ENCODE measurements at regions not wholly inside any gene's neighbourhood (a gene's known extent, or its start where the extent isn't known, plus 50 kb on each side); places are given as distances from the start of the nearest gene placed in this dataset.

DNA sequence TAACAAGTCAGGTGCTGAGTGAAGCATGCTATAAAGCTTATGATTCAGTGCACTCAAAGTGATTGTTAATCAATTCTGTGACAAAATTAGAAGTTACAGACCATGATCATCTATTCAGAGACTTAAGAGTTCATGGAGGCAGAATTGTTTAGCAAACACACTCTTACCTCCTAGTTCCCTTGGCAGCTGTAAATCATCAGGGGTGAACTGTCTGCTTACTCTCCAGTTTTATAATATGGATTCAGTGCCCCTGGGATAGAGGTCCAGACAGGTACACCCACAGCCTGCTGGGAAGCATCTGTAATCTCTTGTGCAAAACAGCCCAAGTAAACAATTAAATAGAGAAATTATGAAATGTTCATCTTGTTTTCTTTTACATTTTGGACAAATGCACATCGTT is 835.0 kb upstream of the COBL start:
- DNase-seq (ENCODE audit: low read depth in 2 of 2), result no peak

DNA sequence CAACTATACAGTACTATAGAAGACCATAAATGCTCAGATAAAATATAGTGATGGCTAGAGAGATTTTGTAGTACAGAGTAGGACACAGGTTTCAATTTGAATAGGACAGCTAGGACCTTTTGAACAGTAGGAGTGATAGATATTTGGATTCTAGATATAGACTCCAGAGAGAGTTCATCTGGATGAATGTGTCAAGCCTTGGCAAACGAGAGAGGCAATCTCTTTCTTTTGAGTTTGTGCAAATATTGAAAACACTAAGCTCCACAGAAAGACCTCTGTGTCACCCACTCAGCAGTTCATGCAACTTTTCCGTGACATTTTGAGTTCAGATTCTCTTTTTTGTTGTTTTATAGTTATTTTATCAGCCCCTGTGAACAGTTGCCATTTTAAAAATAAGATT is 834.3 kb upstream of the COBL start:
- no peak for DNase-seq (ENCODE audit: low read depth in 2 of 2)

DNA sequence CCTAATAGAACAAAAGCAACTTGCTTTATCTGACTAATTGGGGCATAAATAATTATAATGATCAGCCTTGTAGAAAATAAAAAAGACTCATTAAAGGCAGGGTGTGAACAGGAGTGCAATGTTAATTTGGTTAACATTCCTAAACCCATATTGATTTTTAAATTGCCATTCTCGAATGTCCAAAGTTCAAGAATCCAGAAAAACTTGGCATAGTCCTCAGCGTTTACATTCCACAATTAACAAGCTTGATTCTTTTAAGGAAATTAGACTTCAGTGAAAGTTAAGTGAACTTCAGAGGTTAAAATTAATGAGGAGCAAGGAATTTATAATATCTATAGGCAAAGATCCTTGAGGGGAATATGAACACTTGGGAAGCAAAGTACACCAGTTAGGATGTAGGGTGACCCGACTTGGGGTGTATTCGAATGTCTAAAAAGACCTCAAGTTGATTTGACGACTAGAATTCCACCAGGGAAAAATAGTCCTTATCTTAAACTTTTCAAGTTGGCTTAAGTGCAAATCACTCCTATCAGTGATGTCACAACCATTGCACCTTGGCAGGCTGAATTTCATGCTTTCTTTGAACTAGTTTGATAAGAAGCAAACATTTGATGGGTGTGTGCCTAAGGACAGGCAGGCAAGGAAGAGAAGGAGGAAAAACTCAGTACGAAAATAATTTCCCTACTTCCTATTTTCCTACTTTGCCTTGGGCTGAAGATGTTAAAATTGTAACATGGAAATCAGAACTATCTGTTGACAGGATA is 830.4 kb upstream of the COBL start:
- no peak for DNase-seq (ENCODE audit: low read depth in 2 of 2)

DNA sequence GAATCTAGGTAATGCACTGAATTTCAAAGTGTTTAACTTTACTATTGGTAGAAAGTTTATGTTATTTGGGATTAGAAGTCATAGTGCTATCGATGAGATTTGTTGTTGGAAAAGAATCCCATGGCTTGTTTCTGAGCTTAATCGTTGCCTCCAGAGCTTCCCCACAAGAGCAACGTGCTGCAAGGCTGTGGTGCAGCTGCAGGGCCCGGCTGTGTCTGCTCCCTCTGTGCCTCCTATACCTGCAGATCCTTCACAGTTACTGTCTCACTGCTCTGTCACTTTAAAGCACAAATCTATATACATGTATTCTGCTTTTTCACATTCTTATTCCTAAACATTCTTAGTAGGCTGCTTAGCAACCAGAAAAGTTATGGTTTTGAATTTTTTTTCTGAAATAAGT is 826.6 kb upstream of the COBL start:
- no peak for DNase-seq (ENCODE audit: low read depth in 2 of 2)

DNA sequence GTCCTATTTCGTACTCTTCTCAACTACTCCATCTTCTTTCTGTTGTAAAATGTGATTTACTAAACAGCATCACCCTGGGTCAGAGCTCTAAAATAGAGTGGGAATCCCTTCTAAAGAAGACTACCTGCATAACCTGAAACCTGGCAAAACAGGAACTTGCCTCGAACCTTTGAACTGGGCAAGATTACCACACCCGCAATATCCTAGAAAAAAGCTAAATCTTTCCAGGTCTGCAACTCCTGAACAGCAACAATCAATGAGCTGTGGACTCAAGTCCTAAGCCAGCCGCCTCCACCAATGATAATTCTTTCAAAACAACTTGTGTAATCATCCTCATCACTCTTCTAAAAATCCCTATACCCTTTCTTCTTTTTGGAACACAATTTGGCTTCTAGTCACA is 824.2 kb upstream of the COBL start:
- no peak for DNase-seq (ENCODE audit: low read depth in 2 of 2)

DNA sequence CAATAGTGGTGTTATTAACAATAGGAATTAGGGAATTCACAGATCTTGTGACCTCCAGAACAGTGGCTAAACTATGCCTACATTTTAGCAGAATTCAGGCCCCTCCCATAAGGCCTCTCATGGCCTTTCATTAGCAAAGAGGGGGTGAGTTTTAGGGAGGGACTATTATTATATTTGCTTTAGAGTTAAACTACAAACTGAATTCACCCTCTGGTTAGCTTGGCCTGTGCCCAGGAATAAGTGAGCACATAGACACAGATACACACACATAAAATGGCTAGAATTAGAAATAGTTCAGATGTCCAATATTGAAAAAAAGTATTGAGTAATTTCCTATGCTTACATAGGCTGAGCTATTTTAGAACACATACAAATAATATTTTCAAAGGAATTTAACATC is 818.8 kb upstream of the COBL start:
- DNase-seq (ENCODE audit: low read depth in 2 of 2), result no peak

DNA sequence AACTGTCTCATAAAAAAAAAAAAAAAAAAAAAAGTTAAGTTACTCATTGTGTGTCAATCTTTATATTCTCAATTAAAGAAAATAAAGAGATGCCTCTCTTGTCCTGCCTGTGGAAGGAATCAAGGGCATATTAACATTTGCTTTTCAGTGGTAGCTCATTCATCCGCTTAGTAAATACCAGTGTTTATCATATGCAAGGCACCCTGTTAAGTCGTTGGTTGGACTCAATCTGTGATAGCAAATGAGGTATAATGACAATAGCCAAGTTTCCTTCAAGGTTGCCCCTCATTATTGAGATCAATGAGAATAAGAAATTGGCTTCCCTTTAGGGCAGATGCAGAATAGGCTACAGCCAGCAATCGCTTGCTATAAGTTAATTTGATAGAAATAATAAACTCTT is 812.7 kb upstream of the COBL start:
- no peak for DNase-seq (ENCODE audit: low read depth in 2 of 2)

DNA sequence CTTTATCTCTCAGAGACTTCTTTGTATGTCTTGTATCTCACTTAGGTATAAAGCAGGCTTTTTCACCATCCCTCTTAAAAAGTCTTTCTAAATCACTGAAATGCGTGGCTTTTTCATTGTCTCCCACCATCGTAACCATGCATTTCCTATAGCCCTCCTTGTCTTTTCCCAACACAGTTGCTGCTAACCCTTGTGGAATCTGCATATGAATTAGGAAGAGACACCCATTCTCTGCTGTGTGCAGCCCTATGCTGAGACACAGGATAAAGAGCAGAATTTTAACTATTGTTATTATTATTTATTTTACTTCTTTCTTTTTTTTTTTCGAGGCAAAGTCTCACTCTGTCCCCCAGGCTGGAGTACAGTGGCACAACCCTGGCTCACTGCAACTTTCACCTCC is 804.3 kb upstream of the COBL start:
- no peak for DNase-seq (ENCODE audit: low read depth in 2 of 2)

DNA sequence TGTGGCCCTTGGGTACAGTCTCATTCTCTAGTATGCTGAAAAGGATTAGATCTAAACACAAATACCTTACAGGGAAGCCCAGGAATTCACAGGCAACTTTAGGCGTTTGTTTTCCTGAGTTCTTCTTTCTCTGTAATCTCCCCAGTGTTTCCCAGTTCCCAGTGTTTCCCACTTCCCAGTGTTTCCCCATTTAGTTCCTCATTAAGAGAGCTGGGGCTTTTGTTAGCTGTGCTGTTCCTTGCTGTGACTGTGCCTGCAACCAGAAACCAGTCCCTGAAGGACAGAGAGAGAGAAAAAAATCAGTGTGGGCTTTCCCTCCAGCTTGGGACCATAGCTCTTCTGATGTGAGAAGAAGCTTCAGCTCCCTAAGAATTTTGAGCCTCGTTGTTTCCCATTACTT is 802.9 kb upstream of the COBL start:
- no peak for DNase-seq (ENCODE audit: low read depth in 2 of 2)

DNA sequence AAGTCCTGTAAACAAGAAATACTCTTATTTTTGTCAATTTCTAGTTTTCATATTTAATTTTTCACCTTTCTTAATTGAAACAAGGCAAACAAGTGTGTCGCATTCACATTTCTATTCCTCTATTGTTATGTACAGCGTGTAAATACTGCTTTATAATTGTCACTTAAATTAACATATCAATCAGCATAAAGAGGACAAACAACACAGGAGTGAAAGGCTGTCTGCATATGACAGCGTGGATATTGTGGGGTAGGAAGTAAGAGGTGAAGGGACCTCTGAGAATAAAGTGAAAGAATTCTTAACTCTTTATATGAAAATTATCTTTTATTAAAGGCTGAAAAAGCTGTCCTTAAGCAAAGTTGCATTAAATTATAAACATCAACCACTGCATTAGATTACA is 797.9 kb upstream of the COBL start:
- DNase-seq (ENCODE audit: low read depth in 2 of 2), result no peak

DNA sequence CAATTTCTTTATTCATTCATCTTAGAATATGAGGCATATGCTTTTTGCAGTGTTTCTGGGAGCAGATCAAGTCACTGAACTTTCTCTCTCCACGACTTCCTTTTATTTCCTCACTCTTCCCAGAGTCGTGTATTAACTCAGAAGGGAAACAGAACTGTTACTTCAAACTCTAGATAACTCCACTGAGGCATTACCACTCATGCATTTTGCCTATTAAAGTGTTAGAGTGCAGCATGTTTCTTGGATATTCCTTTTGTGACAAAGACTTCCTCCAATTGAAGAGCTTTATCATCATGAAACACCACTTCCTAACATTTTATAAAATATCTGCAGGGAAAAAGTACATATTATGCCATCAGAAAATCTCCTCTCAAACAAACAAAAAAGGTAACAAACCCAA is 797.4 kb upstream of the COBL start:
- no peak for DNase-seq (ENCODE audit: low read depth in 2 of 2)

DNA sequence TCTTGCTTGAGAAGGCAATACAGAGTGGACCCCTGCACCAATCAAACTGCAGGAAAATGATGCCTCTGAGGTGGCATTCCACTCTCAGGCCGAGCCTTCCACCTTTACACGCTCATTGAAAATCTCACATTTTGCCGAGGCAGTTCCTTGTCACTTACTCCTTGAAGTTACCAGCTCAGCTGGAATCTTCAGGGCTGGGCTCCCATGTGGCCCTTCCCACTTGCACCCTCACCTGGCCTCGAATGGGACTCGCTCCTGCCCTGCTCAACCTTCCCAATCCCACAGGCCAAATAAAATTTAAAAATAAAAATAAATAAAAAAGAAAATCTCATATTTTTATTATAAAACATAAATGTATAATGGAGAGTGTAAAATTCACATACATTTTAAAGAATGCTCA is 790.7 kb upstream of the COBL start:
- no peak for DNase-seq (ENCODE audit: low read depth in 2 of 2)

DNA sequence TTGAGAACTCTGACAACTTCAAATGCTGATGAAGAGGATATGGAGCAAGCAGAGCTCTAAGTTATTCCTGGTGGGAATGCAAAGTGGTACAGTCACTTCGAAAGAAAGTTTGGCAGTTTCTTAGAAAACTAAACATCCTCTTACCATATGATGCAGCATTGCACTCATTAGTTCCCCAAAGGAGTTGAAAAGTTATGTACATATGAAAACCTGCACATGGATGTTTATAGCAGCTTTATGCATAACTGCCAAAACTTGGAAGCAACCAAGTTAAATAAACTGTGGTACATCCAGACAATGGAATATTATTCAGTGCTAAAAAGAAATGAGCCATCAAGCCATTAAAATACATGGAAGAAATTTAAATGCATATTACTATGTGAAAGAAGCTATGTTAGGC is 779.3 kb upstream of the COBL start:
- no peak for DNase-seq (ENCODE audit: low read depth in 2 of 2)

DNA sequence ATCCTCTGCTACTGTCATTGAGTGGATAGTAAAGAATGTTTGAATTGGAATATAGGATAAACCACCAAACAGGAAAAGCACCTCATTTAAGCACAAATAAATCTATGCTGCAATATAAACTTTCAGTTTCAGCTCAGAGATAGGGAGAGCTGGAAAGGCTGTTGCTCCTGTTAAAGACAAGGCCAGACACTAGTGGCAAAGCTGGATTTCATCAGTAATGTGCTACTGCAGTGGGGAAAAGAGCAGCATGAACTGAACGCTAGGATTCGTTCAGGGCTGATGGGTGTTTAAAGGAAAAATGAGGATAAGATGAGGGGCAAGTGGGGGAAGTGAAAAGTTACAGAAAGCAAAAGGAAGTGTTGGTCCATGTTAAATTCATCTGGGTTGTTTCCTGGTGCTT is 775.4 kb upstream of the COBL start:
- no peak for DNase-seq (ENCODE audit: low read depth in 2 of 2)

DNA sequence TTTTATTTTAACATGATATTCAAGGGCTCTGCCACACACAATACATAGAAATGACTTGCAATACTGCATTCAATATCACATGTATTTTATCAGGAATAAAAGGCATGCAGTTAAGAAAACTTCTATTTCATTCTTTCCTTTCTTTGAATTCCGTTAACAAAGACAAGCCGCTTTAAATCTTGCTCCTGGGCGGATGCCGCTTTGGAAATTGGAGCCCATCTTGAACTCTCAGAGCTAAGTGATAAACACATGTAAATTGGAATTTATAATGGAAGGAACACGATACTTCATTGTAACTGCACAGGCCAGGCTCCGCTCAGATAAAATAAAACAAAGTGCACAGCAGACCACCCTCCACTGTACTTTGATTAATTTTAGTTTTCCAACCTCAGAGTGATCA is 774.5 kb upstream of the COBL start:
- DNase-seq (ENCODE audit: low read depth in 2 of 2), result no peak

DNA sequence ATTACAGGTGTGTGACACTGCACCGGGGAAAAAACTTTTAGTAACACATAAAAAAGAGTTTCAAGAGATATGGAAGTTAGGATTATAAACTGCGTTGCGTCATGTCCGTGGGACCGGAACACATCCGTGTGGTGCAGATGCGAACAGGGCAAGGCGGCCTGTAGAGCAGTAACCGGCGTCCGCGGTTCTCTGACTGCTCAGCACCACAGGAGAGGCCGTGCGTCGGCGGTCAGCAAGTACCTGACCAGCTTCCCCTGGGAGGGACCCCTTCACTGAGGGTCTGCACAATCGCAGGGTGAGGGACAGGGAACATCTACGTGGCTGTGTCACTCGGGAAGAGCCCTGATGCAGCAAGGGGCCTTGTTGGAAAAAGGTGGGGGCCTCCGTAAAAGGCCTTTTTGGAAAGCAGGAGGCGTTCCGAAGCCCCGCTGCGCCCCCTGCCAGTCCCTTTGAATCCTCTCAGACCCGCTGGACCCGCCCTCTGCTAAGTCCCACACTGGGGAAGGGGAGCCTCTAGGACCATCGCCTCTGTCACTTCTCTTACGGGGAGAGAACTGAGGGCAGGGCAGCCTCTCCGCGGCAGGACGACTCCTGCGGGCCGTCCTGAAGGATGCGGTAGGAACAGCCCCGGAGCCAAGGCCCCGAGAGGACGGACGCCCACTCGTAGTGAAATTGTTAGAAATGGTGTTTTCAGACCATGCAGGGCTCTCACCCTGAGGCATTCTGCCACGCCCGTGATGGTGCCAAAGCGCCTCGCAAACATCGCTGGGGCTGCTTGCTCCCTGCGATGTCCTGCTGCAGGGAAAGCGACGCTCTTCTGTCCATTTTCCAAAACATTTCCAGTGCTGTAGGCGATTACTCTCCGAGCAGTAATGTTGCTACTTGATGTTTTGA is 771.6 kb upstream of the COBL start:
- DNase-seq (ENCODE audit: low read depth in 2 of 2), result no peak

DNA sequence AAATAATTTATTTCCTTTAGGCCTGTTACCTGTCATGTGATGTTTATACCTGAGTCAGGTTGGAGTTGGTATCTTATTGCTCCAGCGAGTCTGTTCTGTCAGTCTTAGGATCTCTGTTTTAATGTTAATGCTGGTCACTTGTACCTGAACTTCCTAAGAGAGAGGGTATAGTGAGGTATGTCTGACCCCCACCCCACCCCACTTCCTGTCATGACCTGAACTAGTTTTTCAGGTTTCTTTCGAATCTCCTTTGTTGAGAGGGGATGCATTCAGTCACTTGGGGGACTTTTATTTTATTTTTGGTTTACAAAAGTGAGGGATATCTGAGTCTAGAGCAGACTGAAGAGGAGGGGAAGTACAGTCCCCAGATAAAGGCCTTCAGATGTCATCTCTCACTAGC is 769.0 kb upstream of the COBL start:
- no peak for DNase-seq (ENCODE audit: low read depth in 2 of 2)

DNA sequence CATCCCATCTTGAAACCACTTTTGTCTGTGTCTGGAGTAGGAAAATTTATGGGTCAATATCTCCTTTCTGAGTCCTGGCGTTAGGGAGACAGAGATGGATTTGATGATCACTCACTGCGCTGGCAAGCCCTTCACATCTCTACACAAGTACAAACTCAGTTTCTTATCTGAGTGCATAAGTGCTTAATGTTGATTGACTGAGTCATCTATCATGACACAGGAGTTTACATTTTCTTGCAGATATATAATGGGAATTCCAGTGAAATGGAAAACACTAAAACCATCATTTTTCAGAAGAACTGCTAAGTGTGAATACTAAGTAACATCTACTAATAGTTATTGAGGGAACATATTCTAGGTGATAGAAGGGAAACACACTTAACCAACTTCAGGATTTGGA is 763.9 kb upstream of the COBL start:
- no peak for DNase-seq (ENCODE audit: low read depth in 2 of 2)

DNA sequence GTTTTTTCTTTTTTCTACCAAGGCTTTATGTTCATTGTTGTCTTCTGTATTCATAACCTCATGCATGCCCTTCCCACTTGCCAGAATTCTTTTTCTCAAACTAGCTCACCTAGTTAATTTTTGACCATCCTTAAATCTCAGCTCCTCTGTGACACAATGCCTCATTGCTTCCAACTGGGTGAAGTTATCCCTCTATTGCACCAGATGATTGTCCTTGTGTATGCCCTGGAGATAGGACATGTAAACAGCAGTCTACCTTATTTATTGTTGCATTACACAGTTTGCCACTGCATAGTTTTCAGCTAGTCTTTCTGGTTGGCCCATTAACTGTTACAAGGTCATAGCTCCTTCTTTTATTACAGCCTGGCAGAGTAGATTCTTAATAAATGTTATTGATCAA is 763.1 kb upstream of the COBL start:
- no peak for DNase-seq (ENCODE audit: low read depth in 2 of 2)

DNA sequence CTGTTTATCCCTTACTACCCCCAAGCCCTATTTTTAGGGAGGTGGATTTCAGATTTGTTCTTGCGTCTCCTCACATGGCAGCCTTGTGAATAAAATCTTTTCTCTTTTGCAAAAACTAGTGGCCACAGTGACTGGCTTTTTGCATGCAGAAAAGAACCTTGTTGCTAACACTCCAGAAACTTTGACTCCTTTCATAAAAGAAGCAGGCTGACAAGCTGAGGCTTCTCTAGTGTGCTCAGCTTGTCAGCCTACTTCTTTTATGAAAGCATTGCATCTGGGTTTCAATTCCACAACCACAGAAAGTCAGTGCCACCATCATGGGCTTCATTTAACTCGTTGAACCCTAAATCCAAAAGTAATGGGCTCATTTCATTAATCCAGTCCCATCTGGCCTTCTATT is 761.0 kb upstream of the COBL start:
- no peak for DNase-seq (ENCODE audit: low read depth in 2 of 2)

DNA sequence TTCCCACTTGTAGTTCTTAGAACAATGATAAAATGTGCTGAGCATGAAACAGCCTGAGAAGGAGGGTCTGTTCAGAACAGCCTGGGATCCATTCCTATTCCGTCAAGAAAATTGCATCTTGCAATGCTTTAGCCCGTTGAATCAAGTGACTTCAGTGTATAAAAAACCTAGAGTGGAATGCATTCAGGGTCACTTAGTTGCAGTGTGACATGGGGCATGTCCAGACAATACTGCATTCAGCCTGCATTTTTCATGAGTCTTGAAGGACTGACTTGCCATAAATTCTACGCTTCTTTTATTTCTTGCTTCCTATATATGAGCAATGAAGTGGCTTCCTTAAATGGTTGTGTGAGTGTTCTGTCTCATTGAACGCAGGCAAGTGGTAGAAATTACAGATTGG is 758.3 kb upstream of the COBL start:
- no peak for DNase-seq (ENCODE audit: low read depth in 2 of 2)

DNA sequence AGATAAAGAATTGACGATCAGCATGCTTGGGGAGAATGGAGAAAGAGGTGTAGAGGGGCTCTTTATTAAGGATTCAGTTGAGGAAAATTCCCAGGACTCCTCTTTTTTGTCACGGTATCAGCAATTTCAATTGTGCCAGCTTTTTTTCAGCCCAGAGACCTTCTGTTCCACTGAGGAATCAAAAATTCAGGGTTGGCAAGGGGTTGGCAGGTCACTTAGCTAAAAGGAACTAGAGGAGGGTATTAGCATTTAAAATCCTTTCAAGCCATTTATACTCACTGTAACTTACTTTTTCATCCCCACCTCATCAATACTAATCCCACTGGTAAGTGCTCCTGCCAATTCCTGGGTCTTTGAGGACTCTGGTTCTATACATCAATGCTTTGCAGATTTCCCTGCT is 757.5 kb upstream of the COBL start:
- DNase-seq (ENCODE audit: low read depth in 2 of 2), result no peak

DNA sequence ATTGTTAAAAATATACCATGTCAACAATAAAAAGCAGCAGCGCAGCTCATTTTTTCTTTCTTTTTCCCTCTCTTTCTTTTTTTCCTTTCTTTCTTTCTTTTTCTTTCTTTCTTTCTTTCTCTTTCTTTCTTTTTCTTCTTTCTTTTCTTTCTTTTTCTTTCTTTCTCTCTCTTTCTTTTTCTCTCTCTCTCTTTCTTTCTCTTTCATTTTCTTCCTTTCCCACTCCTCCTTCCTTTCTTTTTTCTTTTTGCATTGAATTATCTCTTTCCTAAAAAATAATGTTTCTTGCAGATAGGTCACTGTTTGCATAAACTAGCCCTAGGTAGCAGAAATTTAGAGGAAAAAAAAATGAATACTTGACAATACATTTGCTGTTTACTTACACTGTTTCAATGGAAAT is 755.1 kb upstream of the COBL start:
- DNase-seq (ENCODE audit: low read depth in 2 of 2), result no peak
